ENCODE measurements at regions not wholly inside any gene's neighbourhood (a gene's known extent, or its start where the extent isn't known, plus 50 kb on each side); places are given as distances from the start of the nearest gene placed in this dataset.

DNA sequence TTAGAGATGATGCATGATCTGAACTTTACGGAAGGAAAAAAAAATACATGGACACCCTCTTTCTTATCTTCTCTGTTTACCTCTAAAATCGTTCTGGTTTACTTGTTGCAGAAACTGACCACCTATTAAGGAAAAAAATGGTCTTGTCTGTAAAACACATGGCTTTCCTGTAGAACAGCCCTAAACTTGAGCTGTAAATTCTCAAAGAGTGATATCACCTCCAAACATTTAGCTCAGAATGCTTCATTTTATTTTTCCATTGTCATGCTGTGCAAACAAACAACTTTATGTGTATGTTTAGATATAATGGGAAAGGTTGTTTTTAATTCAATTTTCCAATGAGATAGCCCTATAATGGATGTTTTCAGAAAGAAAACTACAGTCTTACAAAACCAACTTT is 237.4 kb upstream of the NR2F2 start:
- no peak for DNase-seq

- no peak for DNase-seq
Measured at GRCh38 chr15:96097661-96098060, 232.8 kb upstream of the NR2F2 start.

DNA sequence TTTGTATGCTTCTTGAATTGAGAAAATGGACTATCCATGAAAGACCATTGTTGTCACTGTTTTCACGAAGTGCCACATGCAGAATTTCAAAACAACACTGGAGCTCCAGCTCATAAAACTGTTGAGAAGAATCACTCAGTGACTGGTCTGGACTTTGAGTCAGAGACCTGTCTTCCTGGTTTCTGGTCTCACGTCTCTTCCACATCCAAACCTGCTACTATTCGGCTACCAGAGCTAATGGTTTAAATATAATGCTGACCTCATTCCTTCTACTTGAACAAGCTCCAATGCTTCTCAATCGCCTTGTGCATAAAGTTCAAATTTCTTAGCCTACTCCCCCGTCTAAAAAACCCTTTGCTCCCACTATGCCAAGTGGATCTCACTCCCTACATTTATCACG is 227.9 kb upstream of the NR2F2 start:
- DNase-seq: no peak

GRCh38 chr15:96106181-96106580 is 224.3 kb upstream of the NR2F2 start:
- DNase-seq: no peak

GRCh38 chr15:96106628-96107027 is 223.9 kb upstream of the NR2F2 start:
- DNase-seq: no peak

- no peak for DNase-seq
Measured at GRCh38 chr15:96107916-96108315, 222.6 kb upstream of the NR2F2 start.

GRCh38 chr15:96108405-96108804 is 222.1 kb upstream of the NR2F2 start:
- DNase-seq: no peak

- no peak for DNase-seq
Measured at GRCh38 chr15:96109820-96110219, 220.7 kb upstream of the NR2F2 start.

DNA sequence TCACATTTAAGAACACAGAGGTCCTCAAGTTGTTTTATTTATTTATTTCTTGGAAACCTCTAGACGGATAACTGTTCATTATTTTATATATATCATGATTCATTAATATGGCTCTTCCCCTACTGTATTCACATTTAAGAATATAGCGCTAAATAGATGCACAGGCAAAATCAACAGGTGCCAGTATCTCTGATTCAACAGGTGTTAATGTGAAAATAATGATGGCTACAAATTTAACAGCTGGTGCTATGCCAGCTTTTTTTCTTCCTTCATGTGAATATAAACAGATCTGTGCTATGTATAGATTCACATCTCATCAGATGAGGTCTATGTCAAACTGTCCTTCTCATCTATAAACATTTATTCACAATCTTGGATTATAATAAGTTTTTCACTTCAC is 218.5 kb upstream of the NR2F2 start:
- DNase-seq: no peak

- no peak for DNase-seq
Measured at GRCh38 chr15:96115642-96116041, 214.9 kb upstream of the NR2F2 start.

DNA sequence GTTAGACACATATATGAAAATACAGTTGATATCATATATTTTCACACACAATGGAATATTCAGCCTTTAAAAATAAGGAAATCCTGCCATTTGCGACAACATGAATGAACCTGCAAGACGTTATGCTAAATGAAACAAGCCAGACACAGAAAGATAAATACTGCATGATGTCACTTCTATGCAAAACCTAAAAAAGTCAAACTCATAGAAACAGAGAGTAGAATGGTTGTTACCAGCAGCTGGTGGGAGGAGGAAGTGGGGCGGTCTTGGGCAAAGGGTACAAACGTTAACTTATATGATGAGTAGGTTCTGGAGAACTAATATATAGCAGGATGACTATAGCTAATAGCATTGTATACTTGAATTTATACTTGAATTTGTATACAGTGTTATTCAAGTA is 213.2 kb upstream of the NR2F2 start:
- DNase-seq: no peak

GRCh38 chr15:96119734-96120133 is 210.8 kb upstream of the NR2F2 start:
- no peak for DNase-seq

GRCh38 chr15:96121086-96121920 is 209.2 kb upstream of the NR2F2 start:
- no peak for DNase-seq

- DNase-seq: no peak
Measured at GRCh38 chr15:96122077-96123027, 208.1 kb upstream of the NR2F2 start.

GRCh38 chr15:96123028-96123400 is 207.5 kb upstream of the NR2F2 start:
- DNase-seq: no peak

DNA sequence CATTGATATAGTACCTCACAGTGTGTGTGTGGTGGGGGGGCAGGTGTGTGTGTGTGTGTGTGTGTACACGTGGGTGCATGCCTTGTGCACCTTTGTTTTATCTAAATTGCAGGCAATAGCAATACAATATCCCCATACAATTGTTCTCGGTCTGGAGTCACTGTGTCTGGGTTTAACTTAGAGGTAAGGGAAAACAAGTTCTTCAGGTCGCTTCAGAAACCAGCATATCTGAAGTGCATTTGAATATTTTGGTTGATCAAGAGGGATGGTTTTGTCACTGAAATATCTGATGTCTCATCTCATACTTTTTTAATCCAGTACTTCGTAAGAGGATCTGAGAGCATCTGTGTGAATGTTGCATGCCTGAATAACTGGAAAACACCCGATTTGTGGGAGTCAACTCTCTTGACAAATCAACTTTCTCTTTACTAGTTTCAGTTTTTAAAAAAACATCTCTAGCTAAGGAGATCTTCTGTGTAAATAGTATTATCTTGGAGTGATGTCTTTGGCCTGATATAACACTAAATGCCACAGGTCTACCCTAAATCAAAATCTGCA is 206.8 kb upstream of the NR2F2 start:
- no peak for DNase-seq

DNA sequence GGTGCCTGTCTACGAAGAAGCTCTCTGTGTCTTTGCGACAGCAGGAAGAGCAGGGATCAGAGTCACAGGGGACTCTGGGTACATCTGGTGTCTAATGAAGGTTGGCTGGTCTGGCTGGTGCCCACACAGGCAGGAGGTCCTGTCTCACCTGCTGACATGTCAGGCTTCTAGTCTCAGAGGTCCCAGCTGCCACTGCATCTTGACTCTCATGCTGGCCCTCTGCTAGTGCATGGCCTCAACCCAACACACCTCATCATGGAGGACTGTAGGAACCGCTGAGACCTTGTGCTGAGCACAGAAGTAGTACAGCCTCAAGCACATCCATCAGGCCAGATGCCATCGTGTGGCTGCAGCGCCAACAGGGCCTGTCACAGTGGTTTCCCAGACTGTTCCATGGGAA is 206.1 kb upstream of the NR2F2 start:
- no peak for DNase-seq

DNA sequence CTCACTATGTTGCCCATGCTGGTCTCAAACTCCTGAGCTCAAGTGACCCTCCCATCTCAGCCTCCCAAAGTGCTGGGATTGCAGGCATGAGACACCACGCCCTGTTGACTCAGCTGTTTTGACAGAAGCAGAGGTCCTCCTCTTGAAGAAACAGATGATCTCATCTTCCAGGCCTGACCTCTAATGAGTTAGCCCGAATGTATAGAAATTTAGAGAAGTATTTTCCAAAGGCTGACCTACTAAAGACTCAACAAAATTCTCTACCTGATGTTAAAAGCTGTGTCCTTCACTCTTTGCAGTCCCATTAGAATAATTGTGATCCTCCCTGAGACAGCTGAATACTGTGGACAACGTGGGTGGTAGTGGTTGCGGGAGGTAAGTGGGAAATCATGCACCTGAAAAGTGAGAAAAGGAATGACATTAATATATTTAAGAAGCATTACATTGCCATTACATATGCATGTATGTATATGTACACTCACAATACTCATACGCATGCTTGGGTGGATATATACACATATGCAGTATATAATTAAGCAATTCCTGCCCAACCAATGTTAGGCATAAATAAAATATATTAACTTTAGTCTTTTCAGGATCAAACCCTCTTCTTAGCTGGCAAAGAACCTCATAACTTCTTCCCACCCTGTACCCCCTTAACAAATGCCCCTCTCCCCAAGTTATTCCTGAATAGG is 204.6 kb upstream of the NR2F2 start:
- no peak for DNase-seq

GRCh38 chr15:96126859-96127258 is 203.6 kb upstream of the NR2F2 start:
- no peak for DNase-seq

GRCh38 chr15:96130734-96131133 is 199.8 kb upstream of the NR2F2 start:
- DNase-seq: no peak

GRCh38 chr15:96132126-96132525 is 198.4 kb upstream of the NR2F2 start:
- no peak for DNase-seq

DNA sequence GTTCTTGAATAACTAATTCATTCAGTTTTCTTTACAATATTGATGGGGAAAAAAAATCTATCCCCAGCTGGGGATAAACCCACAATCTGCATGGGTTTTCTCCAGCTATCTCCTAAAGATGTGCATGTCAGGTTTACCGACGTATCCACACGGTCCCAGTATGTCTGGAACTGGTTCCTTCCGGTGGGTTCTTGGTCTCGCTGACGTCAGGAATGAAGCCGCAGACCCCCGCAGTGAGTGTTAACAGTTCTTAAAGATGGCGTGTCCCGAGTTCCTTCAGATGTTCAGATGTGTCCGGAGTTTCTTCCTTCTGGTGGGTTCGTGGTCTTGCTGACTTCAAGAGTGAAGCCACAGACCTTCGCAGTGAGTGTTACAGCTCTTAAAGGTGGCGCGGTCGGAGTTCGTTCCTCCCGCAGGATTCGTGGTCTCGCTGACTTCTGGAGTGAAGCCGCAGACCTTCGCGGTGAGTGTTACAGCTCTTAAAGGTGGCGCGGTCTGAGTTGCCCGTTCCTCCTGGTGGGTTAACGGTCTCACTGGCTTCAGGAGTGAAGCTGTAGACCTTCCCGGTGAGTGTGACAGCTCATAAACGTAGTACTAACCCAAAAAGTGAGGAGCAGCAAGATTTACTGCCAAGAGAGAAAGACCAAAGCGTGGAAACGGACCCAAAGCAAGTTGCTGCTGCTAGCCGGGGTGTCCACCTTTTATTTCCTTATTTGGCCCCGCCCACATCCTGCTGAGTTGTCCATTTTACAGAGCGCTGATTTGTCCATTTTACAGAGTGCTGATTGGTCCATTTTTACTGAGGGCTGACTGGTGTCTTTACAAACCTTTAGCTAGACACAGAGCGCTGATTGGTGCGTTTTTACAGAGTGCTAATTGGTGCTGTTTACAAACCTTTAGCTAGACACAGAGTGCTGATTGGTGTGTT is 195.1 kb upstream of the NR2F2 start:
- DNase-seq: no peak
